DOHH2 (cell line): ENCODE measurements at regions not wholly inside any gene's neighbourhood (a gene's known extent, or its start where the extent isn't known, plus 50 kb on each side); places are given as distances from the start of the nearest gene placed in this dataset.

Source experiments
- H3F3A ChIP-seq: fragments of 200-600 bp; sonication (generic), shearing (Covaris generic); 2 replicates; pipeline ENCODE4 v1.6.0; 2016; ENCODE audit warnings: antibody characterized with exemption, mild to moderate bottlenecking; ENCODE audit not compliant: control insufficient read depth, insufficient read depth
- H3K27ac ChIP-seq: fragments of 200-600 bp; sonication (generic); 2 replicates; pipeline ENCODE4 v1.5.1; 2014; ENCODE audit warnings: low read depth, mild to moderate bottlenecking, low read length, moderate library complexity
- H3K27me3 ChIP-seq: fragments of 200-600 bp; sonication (generic); 2 replicates; pipeline ENCODE4 v1.6.1; 2014; ENCODE audit warnings: mild to moderate bottlenecking, low read length, mixed read lengths; ENCODE audit not compliant: control insufficient read depth
- H3K36me3 ChIP-seq: fragments of 200-600 bp; sonication (generic); 2 replicates; pipeline ENCODE4 v1.6.1; 2014; ENCODE audit warnings: mild to moderate bottlenecking, low read length, moderate library complexity, mixed read lengths; ENCODE audit not compliant: control insufficient read depth
- H3K4me1 ChIP-seq: fragments of 200-600 bp; sonication (generic); 2 replicates; pipeline ENCODE4 v1.6.1; 2014; ENCODE audit warnings: mild to moderate bottlenecking, low read length, mixed read lengths; ENCODE audit not compliant: control insufficient read depth
- H3K4me2 ChIP-seq: fragments of 200-600 bp; sonication (generic); 2 replicates; pipeline ENCODE4 v1.6.0; 2014; ENCODE audit warnings: mild to moderate bottlenecking, low read length, moderate library complexity
- H3K4me3 ChIP-seq: fragments of 200-600 bp; sonication (generic); 2 replicates; pipeline ENCODE4 v1.5.1; 2014; ENCODE audit warnings: mild to moderate bottlenecking, low read length, mixed read lengths
- H3K79me2 ChIP-seq: fragments of 200-600 bp; sonication (generic); 2 replicates; pipeline ENCODE4 v1.6.1; 2014; ENCODE audit warnings: mild to moderate bottlenecking, low read length, mixed read lengths; ENCODE audit not compliant: control insufficient read depth
- H3K9me2 ChIP-seq: fragments of 200-600 bp; sonication (generic); replicated peaks from 2 replicates; pipeline ENCODE4 v1.6.1; 2014; ENCODE audit warnings: mild to moderate bottlenecking, low read length, mixed read lengths; ENCODE audit not compliant: control insufficient read depth
- H3K9me3 ChIP-seq: fragments of 200-600 bp; sonication (generic); 2 replicates; pipeline ENCODE4 v1.6.1; 2014; ENCODE audit warnings: antibody characterized with exemption, low read length, mixed read lengths; ENCODE audit not compliant: control insufficient read depth, insufficient read depth
- H4K20me1 ChIP-seq: fragments of 200-600 bp; sonication (generic); 2 replicates; pipeline ENCODE4 v1.6.0; 2014; ENCODE audit warnings: low read depth, mild to moderate bottlenecking, antibody characterized with exemption, low read length, moderate library complexity; ENCODE audit not compliant: control insufficient read depth, insufficient read depth
- CTCF ChIP-seq: fragments of 200-600 bp; sonication (generic); IDR thresholded peaks from one replicate; pipeline ENCODE4 v1.5.1; 2014; ENCODE audit warnings: antibody characterized with exemption, mild to moderate bottlenecking, low read depth, low read length; ENCODE audit not compliant: poor library complexity, severe bottlenecking
- EZH2phosphoT487 ChIP-seq: fragments of 200-600 bp; sonication (generic); IDR thresholded peaks from 2 replicates; pipeline ENCODE4 v1.6.1; 2017; ENCODE audit warnings: borderline replicate concordance, mild to moderate bottlenecking, antibody characterized with exemption, low read length, moderate library complexity, mixed read lengths

GRCh38 chr14:82636426-82636825 lies 1102.8 kb upstream of the SEL1L start:
- H4K20me1 ChIP-seq = no peaks in the 10 kb centered on the region
- H3K4me1 ChIP-seq = no peaks in the 10 kb centered on the region
- H3K27ac ChIP-seq = no peak overlapping the region
- H3K9me3 ChIP-seq = no peaks in the 10 kb centered on the region
- no peak for TF ChIP-seq EZH2phosphoT487
- TF ChIP-seq CTCF = no peak
- H3K4me2 ChIP-seq = no peak overlapping the region
- no peaks in the 10 kb centered on the region for H3K9me2 ChIP-seq
- H3K79me2 ChIP-seq = no peaks in the 10 kb centered on the region
- no peaks in the 10 kb centered on the region for H3K27me3 ChIP-seq
- H3F3A ChIP-seq = no peaks in the 10 kb centered on the region
- H3K36me3 ChIP-seq = no peaks in the 10 kb centered on the region
- H3K4me3 ChIP-seq = no peak overlapping the region

GRCh38 chr14:82641050-82641540 lies 1107.4 kb upstream of the SEL1L start:
- TF ChIP-seq CTCF (no peak), EZH2phosphoT487 (no peak)
- Histone ChIP-seq H3K9me2 (no peaks in the 10 kb centered on the region), H3K9me3 (no peaks in the 10 kb centered on the region)

GRCh38 chr14:82642425-82642824 lies 1108.8 kb upstream of the SEL1L start:
- no peaks in the 10 kb centered on the region for H3K9me2 ChIP-seq
- no peak overlapping the region for H3K4me2 ChIP-seq
- no peaks in the 10 kb centered on the region for H4K20me1 ChIP-seq
- H3K27ac ChIP-seq = no peak overlapping the region
- H3K79me2 ChIP-seq = no peaks in the 10 kb centered on the region
- H3K9me3 ChIP-seq = no peaks in the 10 kb centered on the region
- no peaks in the 10 kb centered on the region for H3K27me3 ChIP-seq
- H3K4me1 ChIP-seq = no peaks in the 10 kb centered on the region
- TF ChIP-seq EZH2phosphoT487 (no peak), CTCF (no peak)
- no peak overlapping the region for H3K4me3 ChIP-seq
- H3F3A ChIP-seq = no peaks in the 10 kb centered on the region
- H3K36me3 ChIP-seq = no peaks in the 10 kb centered on the region

More at GRCh38 chr14:82641050-82641540, 1107.4 kb upstream of the SEL1L start:
- no peaks in the 10 kb centered on the region for H4K20me1 ChIP-seq
- no peaks in the 10 kb centered on the region for H3F3A ChIP-seq
- H3K27ac ChIP-seq = no peak overlapping the region
- no peaks in the 10 kb centered on the region for H3K4me1 ChIP-seq
- H3K79me2 ChIP-seq = no peaks in the 10 kb centered on the region
- H3K27me3 ChIP-seq = no peaks in the 10 kb centered on the region
- H3K4me2 ChIP-seq = no peak overlapping the region
- no peak overlapping the region for H3K4me3 ChIP-seq
- H3K36me3 ChIP-seq = no peaks in the 10 kb centered on the region
